Tibial artery (tissue), 4 donors: ENCODE measurements at regions not wholly inside any gene's neighbourhood (a gene's known extent, or its start where the extent isn't known, plus 50 kb on each side); places are given as distances from the start of the nearest gene placed in this dataset.

Experiments
- DNase-seq, 2 donors: peaks; one replicate each; pipeline ENCODE4 v3.0.0-alpha.2; 2019
- H3K27ac ChIP-seq, 2 donors: fragments of 200-600 bp; sonication (generic) in 1 of 2; 1 replicate in 1 of 2; 2 replicates in 1 of 2; pipeline ENCODE4 v1.5.1; 2018 to 2019; ENCODE audit warnings: mild to moderate bottlenecking in 1 of 2
- H3K27me3 ChIP-seq, 2 donors: fragments of 200-600 bp; sonication (generic) in 1 of 2; one replicate each; pipeline versions ENCODE4 v1.5.1 to v1.6.0; 2016 to 2019
- H3K36me3 ChIP-seq, 3 donors: fragments of 200-600 bp; sonication (generic) in 2 of 3; one replicate each; pipeline ENCODE4 v1.5.1; 2016 to 2019; ENCODE audit warnings: mild to moderate bottlenecking in 2 of 3
- H3K4me1 ChIP-seq, 4 donors: fragments of 200-600 bp; sonication (generic) in 2 of 4; 1 replicate in 3 of 4; 2 replicates in 1 of 4; pipeline ENCODE4 v1.5.1; 2016 to 2019
- H3K4me3 ChIP-seq, 2 donors: fragments of 200-600 bp; sonication (generic) in 1 of 2; 1 replicate in 1 of 2; 2 replicates in 1 of 2; pipeline ENCODE4 v1.5.1; 2018 to 2019; ENCODE audit warnings: mild to moderate bottlenecking in 2 of 2
- H3K9me3 ChIP-seq, 3 donors: fragments of 200-600 bp; sonication (generic) in 1 of 3; one replicate each; pipeline ENCODE4 v1.5.1; 2016 to 2019
- intact Hi-C: fragments of 100-400 bp; cut with DNase I; formaldehyde crosslinking; loops from one replicate; pipeline ENCODE4 v1.15.0; 2023; ENCODE audit warnings: low total_unique reads
- TF ChIP-seq, protein P1 (sequence below), 2 experiments: fragments of 200-600 bp in 1 of 2; fragments of 450-650 bp in 1 of 2; IDR thresholded peaks; one replicate each; pipeline ENCODE4 v1.5.1; 2017 to 2019; ENCODE audit warnings: antibody characterized with exemption in 2 of 2, mild to moderate bottlenecking in 1 of 2, moderate library complexity in 1 of 2

DNA sequence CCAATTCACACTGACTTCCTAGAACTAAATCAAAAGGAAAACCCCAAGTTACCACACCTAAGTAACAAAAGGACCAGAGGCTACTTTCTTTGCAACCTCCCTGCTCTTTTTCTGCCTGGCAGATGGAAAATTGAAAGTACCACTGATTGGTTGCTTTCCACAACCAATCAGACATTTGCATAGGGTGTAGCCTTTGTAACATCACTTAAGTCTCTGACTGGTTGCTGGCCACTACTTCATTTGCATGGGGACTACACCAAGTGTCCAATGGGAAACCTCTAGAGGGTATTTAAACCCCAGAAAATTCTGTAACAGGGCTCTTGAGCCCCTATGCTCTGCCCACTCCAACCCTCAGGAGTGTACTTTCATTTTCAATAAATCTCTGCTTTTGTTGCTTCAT is 365.0 kb downstream of the LTN1 start:
- peaks cover 0 to 18% (median 5%) of the 10 kb centered on the region in 4 donors for H3K4me1 ChIP-seq
- H3K27ac ChIP-seq = no peak overlapping the region
- intact Hi-C loops = no loop called here
- H3K27me3 ChIP-seq = no peaks in the 10 kb centered on the region
- no peaks in the 10 kb centered on the region for H3K36me3 ChIP-seq
- peaks cover 0 to 4% (median 0%) of the 10 kb centered on the region in 3 donors for H3K9me3 ChIP-seq
- no peak overlapping the region for H3K4me3 ChIP-seq
- DNase-seq = no peak
- TF ChIP-seq, protein P1, sequence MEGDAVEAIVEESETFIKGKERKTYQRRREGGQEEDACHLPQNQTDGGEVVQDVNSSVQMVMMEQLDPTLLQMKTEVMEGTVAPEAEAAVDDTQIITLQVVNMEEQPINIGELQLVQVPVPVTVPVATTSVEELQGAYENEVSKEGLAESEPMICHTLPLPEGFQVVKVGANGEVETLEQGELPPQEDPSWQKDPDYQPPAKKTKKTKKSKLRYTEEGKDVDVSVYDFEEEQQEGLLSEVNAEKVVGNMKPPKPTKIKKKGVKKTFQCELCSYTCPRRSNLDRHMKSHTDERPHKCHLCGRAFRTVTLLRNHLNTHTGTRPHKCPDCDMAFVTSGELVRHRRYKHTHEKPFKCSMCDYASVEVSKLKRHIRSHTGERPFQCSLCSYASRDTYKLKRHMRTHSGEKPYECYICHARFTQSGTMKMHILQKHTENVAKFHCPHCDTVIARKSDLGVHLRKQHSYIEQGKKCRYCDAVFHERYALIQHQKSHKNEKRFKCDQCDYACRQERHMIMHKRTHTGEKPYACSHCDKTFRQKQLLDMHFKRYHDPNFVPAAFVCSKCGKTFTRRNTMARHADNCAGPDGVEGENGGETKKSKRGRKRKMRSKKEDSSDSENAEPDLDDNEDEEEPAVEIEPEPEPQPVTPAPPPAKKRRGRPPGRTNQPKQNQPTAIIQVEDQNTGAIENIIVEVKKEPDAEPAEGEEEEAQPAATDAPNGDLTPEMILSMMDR (IDR thresholded peaks at IDR 0.05) = no peak

DNA sequence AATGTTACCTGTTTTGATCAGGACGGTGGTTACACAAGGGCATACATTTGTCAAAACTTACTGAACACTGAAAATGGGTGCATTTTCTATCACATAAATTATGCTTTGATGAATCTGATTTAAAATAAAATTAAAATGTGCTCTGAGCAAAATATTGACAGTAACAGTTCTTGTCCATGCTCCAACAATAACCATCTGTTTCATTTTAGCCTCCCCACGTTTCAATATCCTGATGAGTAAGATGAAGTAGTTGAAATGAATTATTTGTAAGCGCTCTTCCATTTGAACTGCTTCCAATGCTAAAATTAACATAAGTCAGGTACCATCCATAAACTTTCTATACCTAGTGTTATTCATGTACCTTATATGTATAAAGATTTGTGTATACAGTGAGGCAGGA is 365.4 kb downstream of the LTN1 start:
- intact Hi-C loops = no loop called here
- TF ChIP-seq, protein P1 (IDR thresholded peaks at IDR 0.05) = no peak
- Histone ChIP-seq H3K27me3 (no peaks in the 10 kb centered on the region), H3K27ac (no peak overlapping the region), H3K9me3 (peaks cover 0 to 4% (median 0%) of the 10 kb centered on the region in 3 donors), H3K4me3 (no peak overlapping the region), H3K4me1 (peaks cover 0 to 14% (median 3%) of the 10 kb centered on the region in 4 donors), H3K36me3 (no peaks in the 10 kb centered on the region)
- DNase-seq = no peak

GRCh38 chr21:28624626-28625025 is 368.1 kb downstream of the LTN1 start:
- Histone ChIP-seq H3K36me3 (no peaks in the 10 kb centered on the region), H3K4me1 (peaks cover 0 to 9% (median 2%) of the 10 kb centered on the region in 4 donors), H3K27ac (no peak overlapping the region), H3K27me3 (no peaks in the 10 kb centered on the region), H3K4me3 (no peak overlapping the region), H3K9me3 (peaks cover 0 to 4% (median 0%) of the 10 kb centered on the region in 3 donors)
- DNase-seq = no peak
- intact Hi-C loops = no loop called here
- TF ChIP-seq, protein P1 (IDR thresholded peaks at IDR 0.05) = no peak

- Histone ChIP-seq H3K4me3 (no peak overlapping the region), H3K4me1 (peaks cover 0 to 17% (median 1%) of the 10 kb centered on the region in 4 donors), H3K36me3 (no peaks in the 10 kb centered on the region), H3K27me3 (no peaks in the 10 kb centered on the region), H3K9me3 (no peaks in the 10 kb centered on the region), H3K27ac (no peak overlapping the region)
- intact Hi-C loops = loop anchor here (10.0 kb wide), 1 partner anchor 58 kb away; no protein-coding TSS in a partner anchor
- DNase-seq = no peak
- TF ChIP-seq, protein P1 (IDR thresholded peaks at IDR 0.05) = no peak
These were observed 375.4 kb downstream of the LTN1 start for GRCh38 chr21:28617300-28617699.

DNA sequence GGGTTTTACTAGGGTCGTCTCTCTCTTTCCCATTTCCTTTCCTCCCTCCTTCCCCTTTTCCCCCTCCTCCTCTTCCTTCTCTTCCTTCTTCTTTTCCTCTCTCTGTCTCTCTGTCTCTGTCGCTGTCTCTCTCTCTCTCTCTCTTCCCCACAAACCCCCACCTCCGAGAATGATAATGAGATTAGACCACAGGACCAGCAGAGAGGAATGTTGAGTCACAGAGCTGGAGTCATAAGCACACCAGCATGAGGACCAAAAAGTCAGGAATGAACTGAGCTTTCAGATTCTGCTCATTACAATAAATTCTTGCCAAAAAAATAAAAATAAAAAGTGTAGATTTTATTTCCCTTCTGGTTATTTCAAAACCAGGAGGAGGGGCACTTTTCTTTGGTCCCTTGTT is 377.4 kb downstream of the LTN1 start:
- intact Hi-C loops = loop anchor here (10.0 kb wide), 1 partner anchor 60 kb away; no protein-coding TSS in a partner anchor
- H3K9me3 ChIP-seq = no peaks in the 10 kb centered on the region
- no peaks in the 10 kb centered on the region for H3K27me3 ChIP-seq
- H3K4me1 ChIP-seq = peaks cover 0 to 17% (median 1%) of the 10 kb centered on the region in 4 donors
- H3K36me3 ChIP-seq = no peaks in the 10 kb centered on the region
- H3K27ac ChIP-seq = no peak overlapping the region
- DNase-seq = no peak
- H3K4me3 ChIP-seq = no peak overlapping the region
- TF ChIP-seq, protein P1 (IDR thresholded peaks at IDR 0.05) = no peak

DNA sequence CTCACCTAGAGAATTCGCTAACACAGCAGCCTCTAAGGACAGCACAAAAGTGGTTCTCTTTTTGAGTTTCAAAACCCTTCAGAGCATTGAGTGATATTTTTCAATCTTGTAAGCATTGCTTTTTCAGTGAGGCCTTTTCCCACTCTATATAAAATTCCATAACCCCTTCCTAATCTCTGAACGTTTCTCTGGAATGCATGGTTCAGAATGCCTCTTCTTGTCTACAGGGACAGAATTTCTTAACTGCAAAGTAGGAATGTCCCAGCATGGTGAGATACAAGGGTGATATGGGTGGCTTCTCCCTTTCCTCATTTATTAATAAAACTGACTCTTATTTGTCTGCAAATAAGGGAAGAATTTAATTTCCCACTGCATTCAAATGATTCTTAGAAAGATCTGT is 377.9 kb downstream of the LTN1 start:
- Histone ChIP-seq H3K27ac (no peak overlapping the region), H3K9me3 (no peaks in the 10 kb centered on the region), H3K4me3 (no peak overlapping the region), H3K36me3 (no peaks in the 10 kb centered on the region), H3K4me1 (peaks cover 0 to 17% (median 1%) of the 10 kb centered on the region in 4 donors), H3K27me3 (no peaks in the 10 kb centered on the region)
- DNase-seq = no peak
- intact Hi-C loops = loop anchor here (10.0 kb wide), 1 partner anchor 60 kb away; no protein-coding TSS in a partner anchor
- TF ChIP-seq, protein P1 (IDR thresholded peaks at IDR 0.05) = no peak
